ENCODE measurements at regions not wholly inside any gene's neighbourhood (a gene's known extent, or its start where the extent isn't known, plus 50 kb on each side); places are given as distances from the start of the nearest gene placed in this dataset.

DNA sequence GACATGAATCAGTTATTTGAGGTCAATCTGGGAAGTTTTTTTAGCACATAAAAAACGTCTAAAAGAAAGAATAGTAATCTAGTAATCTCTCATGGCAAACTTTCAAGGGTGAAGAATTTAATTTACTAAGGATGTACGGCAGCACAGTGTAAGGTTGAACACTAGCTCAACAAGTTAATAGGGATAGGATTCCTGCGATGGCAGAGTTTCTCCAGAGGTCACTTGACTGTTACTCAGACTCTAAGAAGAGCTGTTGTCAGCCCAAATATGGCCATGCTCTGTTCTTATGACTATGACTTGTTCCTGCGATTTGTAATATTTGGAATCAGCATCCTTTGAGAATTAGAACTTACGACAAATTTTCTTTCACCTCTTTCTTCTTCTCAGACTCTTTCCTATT lies 553.3 kb upstream of the TNP1 start:
- BruUV-seq (replicated peaks), result no TSS peak
- H3K27me3 ChIP-seq (ENCODE audit: control insufficient read depth, insufficient read depth, low read length), result no peaks in the 10 kb centered on the region; the same call in 1 of the 2 replicates
- CTCF ChIA-PET, result no interaction called here

DNA sequence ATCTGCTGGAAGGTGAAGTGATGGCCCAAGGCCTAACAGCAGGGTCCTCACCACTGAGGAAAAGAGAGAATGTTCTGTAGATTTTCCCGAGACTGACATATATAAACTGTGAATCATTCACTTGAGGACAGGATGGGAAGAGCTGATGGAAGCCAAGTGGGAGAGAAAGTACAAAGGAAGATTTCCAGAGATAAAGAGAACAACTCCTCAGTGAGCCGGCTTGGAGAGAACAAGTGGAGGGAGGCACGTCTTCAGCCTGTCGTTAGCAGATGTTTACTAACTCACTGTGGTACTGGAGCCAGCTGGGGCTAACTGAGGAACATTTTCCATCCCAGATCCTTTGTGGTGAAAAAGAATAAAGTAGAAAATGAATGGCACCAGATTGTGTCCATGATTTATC lies 552.9 kb upstream of the TNP1 start:
- DNase-seq (ENCODE audit: low read depth, low spot score), result no peak
- ATAC-seq, result no peak
- Histone ChIP-seq H3K36me3 (ENCODE audit: control insufficient read depth, insufficient read depth, low read length) (no peaks in the 10 kb centered on the region), H3K4me1 (ENCODE audit: control insufficient read depth, insufficient read depth, low read length) (no peaks in the 10 kb centered on the region), H3K27ac (ENCODE audit: low read length) (no peak overlapping the region), H3K4me3 (ENCODE audit: low read depth in 2 of 2, low read length in 2 of 2) (no peak overlapping the region), H3K9me3 (ENCODE audit: control insufficient read depth, insufficient read depth, low read depth, low read length) (no peaks in the 10 kb centered on the region), H3K27me3 (ENCODE audit: control insufficient read depth, insufficient read depth, low read length) (no peaks in the 10 kb centered on the region; the same call in 1 of the 2 replicates)
- intact Hi-C loops (cut with micrococcal nuclease; ENCODE audit: unreplicated experiment) (no loop called here), in situ Hi-C loops (cut with HindIII; ENCODE audit: low pct_unique_long_range_greater_than_20kb, low sequenced_read_pairs) (no loop called here)
- ChIA-PET POLR2A (no interaction called here), CTCF (no interaction called here)
- TF ChIP-seq TCF7L2 (IDR thresholded peaks at IDR 0.05; ENCODE audit: low read depth, low read length), result no peak
- TF ChIP-seq, protein P1, sequence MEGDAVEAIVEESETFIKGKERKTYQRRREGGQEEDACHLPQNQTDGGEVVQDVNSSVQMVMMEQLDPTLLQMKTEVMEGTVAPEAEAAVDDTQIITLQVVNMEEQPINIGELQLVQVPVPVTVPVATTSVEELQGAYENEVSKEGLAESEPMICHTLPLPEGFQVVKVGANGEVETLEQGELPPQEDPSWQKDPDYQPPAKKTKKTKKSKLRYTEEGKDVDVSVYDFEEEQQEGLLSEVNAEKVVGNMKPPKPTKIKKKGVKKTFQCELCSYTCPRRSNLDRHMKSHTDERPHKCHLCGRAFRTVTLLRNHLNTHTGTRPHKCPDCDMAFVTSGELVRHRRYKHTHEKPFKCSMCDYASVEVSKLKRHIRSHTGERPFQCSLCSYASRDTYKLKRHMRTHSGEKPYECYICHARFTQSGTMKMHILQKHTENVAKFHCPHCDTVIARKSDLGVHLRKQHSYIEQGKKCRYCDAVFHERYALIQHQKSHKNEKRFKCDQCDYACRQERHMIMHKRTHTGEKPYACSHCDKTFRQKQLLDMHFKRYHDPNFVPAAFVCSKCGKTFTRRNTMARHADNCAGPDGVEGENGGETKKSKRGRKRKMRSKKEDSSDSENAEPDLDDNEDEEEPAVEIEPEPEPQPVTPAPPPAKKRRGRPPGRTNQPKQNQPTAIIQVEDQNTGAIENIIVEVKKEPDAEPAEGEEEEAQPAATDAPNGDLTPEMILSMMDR (IDR thresholded peaks at IDR 0.05), result no peak
- TF ChIP-seq POLR2AphosphoS5 (IDR thresholded peaks at IDR 0.05; ENCODE audit: low read depth, low read length), result no peak
- TF ChIP-seq SIN3A (IDR thresholded peaks at IDR 0.05; ENCODE audit: borderline replicate concordance, insufficient read depth, low read depth, low read length), result no peak
- TF ChIP-seq, protein P2, sequence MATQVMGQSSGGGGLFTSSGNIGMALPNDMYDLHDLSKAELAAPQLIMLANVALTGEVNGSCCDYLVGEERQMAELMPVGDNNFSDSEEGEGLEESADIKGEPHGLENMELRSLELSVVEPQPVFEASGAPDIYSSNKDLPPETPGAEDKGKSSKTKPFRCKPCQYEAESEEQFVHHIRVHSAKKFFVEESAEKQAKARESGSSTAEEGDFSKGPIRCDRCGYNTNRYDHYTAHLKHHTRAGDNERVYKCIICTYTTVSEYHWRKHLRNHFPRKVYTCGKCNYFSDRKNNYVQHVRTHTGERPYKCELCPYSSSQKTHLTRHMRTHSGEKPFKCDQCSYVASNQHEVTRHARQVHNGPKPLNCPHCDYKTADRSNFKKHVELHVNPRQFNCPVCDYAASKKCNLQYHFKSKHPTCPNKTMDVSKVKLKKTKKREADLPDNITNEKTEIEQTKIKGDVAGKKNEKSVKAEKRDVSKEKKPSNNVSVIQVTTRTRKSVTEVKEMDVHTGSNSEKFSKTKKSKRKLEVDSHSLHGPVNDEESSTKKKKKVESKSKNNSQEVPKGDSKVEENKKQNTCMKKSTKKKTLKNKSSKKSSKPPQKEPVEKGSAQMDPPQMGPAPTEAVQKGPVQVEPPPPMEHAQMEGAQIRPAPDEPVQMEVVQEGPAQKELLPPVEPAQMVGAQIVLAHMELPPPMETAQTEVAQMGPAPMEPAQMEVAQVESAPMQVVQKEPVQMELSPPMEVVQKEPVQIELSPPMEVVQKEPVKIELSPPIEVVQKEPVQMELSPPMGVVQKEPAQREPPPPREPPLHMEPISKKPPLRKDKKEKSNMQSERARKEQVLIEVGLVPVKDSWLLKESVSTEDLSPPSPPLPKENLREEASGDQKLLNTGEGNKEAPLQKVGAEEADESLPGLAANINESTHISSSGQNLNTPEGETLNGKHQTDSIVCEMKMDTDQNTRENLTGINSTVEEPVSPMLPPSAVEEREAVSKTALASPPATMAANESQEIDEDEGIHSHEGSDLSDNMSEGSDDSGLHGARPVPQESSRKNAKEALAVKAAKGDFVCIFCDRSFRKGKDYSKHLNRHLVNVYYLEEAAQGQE (IDR thresholded peaks at IDR 0.05; ENCODE audit: insufficient read depth in 1 of 2, low read depth in 2 of 2, low read length in 1 of 2), result no peak
- BruUV-seq (replicated peaks), result no TSS peak

More for the DNA sequence above, 553.3 kb upstream of the TNP1 start:
- Histone ChIP-seq H3K27ac (ENCODE audit: low read length) (no peak overlapping the region), H3K9me3 (ENCODE audit: control insufficient read depth, insufficient read depth, low read depth, low read length) (no peaks in the 10 kb centered on the region), H3K36me3 (ENCODE audit: control insufficient read depth, insufficient read depth, low read length) (no peaks in the 10 kb centered on the region), H3K4me1 (ENCODE audit: control insufficient read depth, insufficient read depth, low read length) (no peaks in the 10 kb centered on the region), H3K4me3 (ENCODE audit: low read depth in 2 of 2, low read length in 2 of 2) (no peak overlapping the region)
- ATAC-seq (no peak), DNase-seq (ENCODE audit: low read depth, low spot score) (no peak)
- in situ Hi-C loops (cut with HindIII; ENCODE audit: low pct_unique_long_range_greater_than_20kb, low sequenced_read_pairs) (no loop called here), intact Hi-C loops (cut with micrococcal nuclease; ENCODE audit: unreplicated experiment) (no loop called here)
- POLR2A ChIA-PET, result no interaction called here
- TF ChIP-seq, protein P1 (IDR thresholded peaks at IDR 0.05), result no peak
- TF ChIP-seq SIN3A (IDR thresholded peaks at IDR 0.05; ENCODE audit: borderline replicate concordance, insufficient read depth, low read depth, low read length) (no peak), TCF7L2 (IDR thresholded peaks at IDR 0.05; ENCODE audit: low read depth, low read length) (no peak), POLR2AphosphoS5 (IDR thresholded peaks at IDR 0.05; ENCODE audit: low read depth, low read length) (no peak)
- TF ChIP-seq, protein P2 (IDR thresholded peaks at IDR 0.05; ENCODE audit: insufficient read depth in 1 of 2, low read depth in 2 of 2, low read length in 1 of 2), result no peak

Data from Panc1 (cell line).